Suprapubic skin (tissue), 4 donors: ENCODE measurements at regions not wholly inside any gene's neighbourhood (a gene's known extent, or its start where the extent isn't known, plus 50 kb on each side); places are given as distances from the start of the nearest gene placed in this dataset.

ENCODE experiments used
- DNase-seq, 2 donors: peaks; one replicate each; pipeline ENCODE4 v3.0.0-alpha.2; 2019; ENCODE audit warnings: low spot score in 2 of 2
- H3K27ac ChIP-seq: fragments of 200-600 bp; sonication (generic); one replicate; pipeline ENCODE4 v1.5.1; 2019
- H3K27me3 ChIP-seq: fragments of 200-600 bp; sonication (generic); one replicate; pipeline ENCODE4 v1.5.1; 2019
- H3K36me3 ChIP-seq: fragments of 200-600 bp; sonication (generic); one replicate; pipeline ENCODE4 v1.5.1; 2019
- H3K4me1 ChIP-seq: fragments of 200-600 bp; sonication (generic); one replicate; pipeline ENCODE4 v1.5.1; 2019
- H3K4me3 ChIP-seq: fragments of 200-600 bp; sonication (generic); one replicate; pipeline ENCODE4 v1.5.1; 2019; ENCODE audit warnings: mild to moderate bottlenecking
- H3K9me3 ChIP-seq: fragments of 200-600 bp; sonication (generic); one replicate; pipeline ENCODE4 v1.5.1; 2019
- CTCF ChIP-seq, 2 donors: fragments of 200-600 bp in 1 of 2; fragments of 450-650 bp in 1 of 2; sonication (generic) in 1 of 2; IDR thresholded peaks; one replicate each; pipeline ENCODE4 v1.5.1; 2016 to 2019; ENCODE audit warnings: antibody characterized with exemption in 2 of 2, mild to moderate bottlenecking in 1 of 2, moderate library complexity in 1 of 2
- EP300 ChIP-seq: sonication (generic); formaldehyde crosslinking; IDR thresholded peaks from one replicate; pipeline ENCODE4 v1.6.1; 2017; ENCODE audit warnings: antibody characterized with exemption
- POLR2A ChIP-seq, 2 donors: fragments of 450-650 bp; IDR thresholded peaks; one replicate each; pipeline ENCODE4 v1.6.1; 2017; ENCODE audit warnings: antibody characterized with exemption in 2 of 2, mild to moderate bottlenecking in 2 of 2, moderate library complexity in 2 of 2
- POLR2AphosphoS5 ChIP-seq, 3 donors: sonication (generic); formaldehyde crosslinking; IDR thresholded peaks; one replicate each; pipeline ENCODE4 v1.6.1; 2017; ENCODE audit warnings: antibody characterized with exemption in 3 of 3
- WGBS: methylation state at CpG from one replicate; pipeline ENCODE4 v1.1.5; 2018; 5-methylcytosine and 5-hydroxymethylcytosine counted together

- Histone ChIP-seq H3K4me3 (no peak overlapping the region), H3K27ac (no peak overlapping the region), H3K36me3 (no peaks in the 10 kb centered on the region), H3K9me3 (peaks cover 4% of the 10 kb centered on the region), H3K27me3 (no peaks in the 10 kb centered on the region), H3K4me1 (no peaks in the 10 kb centered on the region)
- TF ChIP-seq POLR2AphosphoS5 (IDR thresholded peaks at IDR 0.05) (no peak), CTCF (IDR thresholded peaks at IDR 0.05) (no peak), EP300 (no peak), POLR2A (IDR thresholded peaks at IDR 0.05) (no peak)
- DNase-seq: no peak
- 51% methylated on average over 2 of the region's 2 CpGs for WGBS
Observed at GRCh38 chr13:86510792-86511191, 711.6 kb upstream of the SLITRK6 start.

- Histone ChIP-seq H3K4me1 (no peaks in the 10 kb centered on the region), H3K27ac (no peak overlapping the region), H3K4me3 (no peak overlapping the region), H3K27me3 (no peaks in the 10 kb centered on the region), H3K9me3 (no peaks in the 10 kb centered on the region), H3K36me3 (no peaks in the 10 kb centered on the region)
- 80% methylated on average over 3 of the region's 3 CpGs for WGBS
- TF ChIP-seq EP300: no peak
- no peak for TF ChIP-seq POLR2AphosphoS5 (IDR thresholded peaks at IDR 0.05)
- TF ChIP-seq CTCF (IDR thresholded peaks at IDR 0.05): no peak
- TF ChIP-seq POLR2A (IDR thresholded peaks at IDR 0.05): no peak
- DNase-seq: no peak
Observed at GRCh38 chr13:86541461-86541860, 742.2 kb upstream of the SLITRK6 start.

DNA sequence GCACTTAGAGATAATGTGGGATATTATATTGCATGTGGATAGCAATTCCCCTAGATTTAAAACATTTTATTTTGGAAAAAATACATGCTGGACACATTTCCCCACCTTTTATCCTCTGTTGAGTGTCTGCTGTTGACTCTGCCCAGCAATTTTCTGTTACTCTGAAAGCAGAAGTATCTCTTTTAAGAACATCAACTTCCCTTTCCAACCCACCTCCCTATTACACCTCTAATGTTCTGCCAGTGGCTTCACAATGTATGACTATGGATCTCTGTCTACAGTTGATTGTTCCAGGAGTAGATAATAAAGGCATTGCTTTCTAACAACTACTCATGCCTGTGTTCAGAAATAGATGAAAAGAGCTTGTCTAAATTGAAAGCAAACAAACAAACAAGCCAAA lies 754.8 kb upstream of the SLITRK6 start:
- Histone ChIP-seq H3K27me3 (no peaks in the 10 kb centered on the region), H3K36me3 (no peaks in the 10 kb centered on the region), H3K4me3 (no peak overlapping the region), H3K4me1 (no peaks in the 10 kb centered on the region), H3K9me3 (no peaks in the 10 kb centered on the region), H3K27ac (no peak overlapping the region)
- TF ChIP-seq EP300 (no peak), CTCF (IDR thresholded peaks at IDR 0.05) (no peak), POLR2AphosphoS5 (IDR thresholded peaks at IDR 0.05) (no peak), POLR2A (IDR thresholded peaks at IDR 0.05) (no peak)
- DNase-seq: no peak

- no peak for TF ChIP-seq POLR2A (IDR thresholded peaks at IDR 0.05)
- DNase-seq: no peak
- H3K4me3 ChIP-seq: no peak overlapping the region
- no peak overlapping the region for H3K27ac ChIP-seq
- WGBS: 58% methylated on average over 1 of the region's 1 CpG
- H3K27me3 ChIP-seq: no peaks in the 10 kb centered on the region
- H3K36me3 ChIP-seq: no peaks in the 10 kb centered on the region
- no peaks in the 10 kb centered on the region for H3K4me1 ChIP-seq
- H3K9me3 ChIP-seq: no peaks in the 10 kb centered on the region
Observed at GRCh38 chr13:86559901-86560300, 760.7 kb upstream of the SLITRK6 start.

DNA sequence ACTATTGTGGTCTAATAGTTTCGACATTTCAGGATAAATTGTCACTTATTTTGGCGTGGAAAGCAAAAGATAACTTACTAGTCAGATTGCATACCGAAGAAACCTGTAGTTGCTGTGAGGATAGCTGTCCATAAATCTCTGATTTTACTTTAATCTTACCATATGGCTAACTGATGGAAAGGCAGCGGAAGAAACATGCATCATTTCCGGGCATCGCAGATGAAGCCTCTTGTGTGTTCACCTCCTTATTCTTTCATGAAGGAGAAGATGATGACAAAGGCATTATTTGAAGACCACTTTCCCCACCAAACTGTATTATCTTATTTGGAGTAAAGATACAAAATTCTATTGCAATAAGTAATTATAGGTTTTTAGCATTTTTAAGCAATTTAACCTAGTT lies 763.6 kb upstream of the SLITRK6 start:
- TF ChIP-seq POLR2A (IDR thresholded peaks at IDR 0.05): no peak
- TF ChIP-seq CTCF (IDR thresholded peaks at IDR 0.05): no peak
- no peak for TF ChIP-seq POLR2AphosphoS5 (IDR thresholded peaks at IDR 0.05)
- no peak for TF ChIP-seq EP300
- no peaks in the 10 kb centered on the region for H3K27me3 ChIP-seq

DNA sequence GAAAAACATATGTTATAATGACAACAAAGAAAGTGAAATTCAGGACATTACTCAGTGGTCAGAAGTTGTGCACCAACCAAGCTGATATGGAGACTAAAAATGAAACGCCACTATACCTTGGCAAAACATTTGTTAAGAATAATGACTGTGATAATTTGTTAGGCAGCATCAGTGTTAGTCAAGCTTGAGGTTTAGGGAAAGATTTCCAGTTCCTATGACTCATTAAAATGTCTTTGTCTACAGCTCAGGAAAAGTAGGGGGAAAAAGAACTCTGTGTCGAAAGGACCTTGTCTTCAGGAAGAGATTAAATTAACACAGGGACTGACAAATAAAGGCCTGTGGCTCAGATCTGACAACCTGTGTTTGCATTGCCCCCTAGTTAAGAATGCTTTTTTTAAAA lies 764.1 kb upstream of the SLITRK6 start:
- no peaks in the 10 kb centered on the region for H3K9me3 ChIP-seq
- no peak for DNase-seq
- no peaks in the 10 kb centered on the region for H3K27me3 ChIP-seq
- no peak overlapping the region for H3K4me3 ChIP-seq
- no peak for TF ChIP-seq CTCF (IDR thresholded peaks at IDR 0.05)
- no peak overlapping the region for H3K27ac ChIP-seq
- H3K36me3 ChIP-seq: no peaks in the 10 kb centered on the region
- 70% methylated on average over 2 of the region's 2 CpGs for WGBS
- no peaks in the 10 kb centered on the region for H3K4me1 ChIP-seq

More for the DNA sequence above, 763.6 kb upstream of the SLITRK6 start:
- Histone ChIP-seq H3K9me3 (no peaks in the 10 kb centered on the region), H3K36me3 (no peaks in the 10 kb centered on the region), H3K4me3 (no peak overlapping the region), H3K27ac (no peak overlapping the region), H3K4me1 (no peaks in the 10 kb centered on the region)
- 70% methylated on average over 6 of the region's 6 CpGs for WGBS
- no peak for DNase-seq
